ENCODE measurements at regions not wholly inside any gene's neighbourhood (a gene's known extent, or its start where the extent isn't known, plus 50 kb on each side); places are given as distances from the start of the nearest gene placed in this dataset.

- Histone ChIP-seq H4K20me1 (ENCODE audit: insufficient read depth, low read length) (no peaks in the 10 kb centered on the region), H3K4me1 (ENCODE audit: insufficient read depth, low read length) (no peaks in the 10 kb centered on the region), H3K9ac (ENCODE audit: low read depth, low read length) (no peak overlapping the region), H3K27ac (ENCODE audit: low read length) (no peak overlapping the region), H3K4me2 (ENCODE audit: insufficient read depth, low read length) (no peak overlapping the region), H3K27me3 (ENCODE audit: insufficient read depth, low read length, poor library complexity) (no peaks in the 10 kb centered on the region), H2AFZ (ENCODE audit: low read depth, low read length) (no peak overlapping the region), H3K4me3 (ENCODE audit: low read depth in 1 of 2, low read length in 2 of 2) (no peak overlapping the region), H3K9me3 (ENCODE audit: insufficient read depth, low read length, severe bottlenecking) (no peaks in the 10 kb centered on the region), H3K79me2 (ENCODE audit: insufficient read depth, low read length) (no peaks in the 10 kb centered on the region), H3K36me3 (ENCODE audit: insufficient read depth, low read length) (no peaks in the 10 kb centered on the region)
- DNase-seq = no peak
- ATAC-seq (ENCODE audit: insufficient read depth, low read depth) = no peak
- TF ChIP-seq EZH2 (IDR thresholded peaks at IDR 0.05; ENCODE audit: borderline replicate concordance, low read depth, low read length, severe bottlenecking) (no peak), CTCF (IDR thresholded peaks at IDR 0.05; ENCODE audit: borderline replicate concordance, extremely low read depth, low read length, poor library complexity, severe bottlenecking) (no peak)
Measured at GRCh38 chr1:73161418-73161817, 879.1 kb upstream of the NEGR1 start.

- ATAC-seq (ENCODE audit: insufficient read depth, low read depth) = no peak
- Histone ChIP-seq H2AFZ (ENCODE audit: low read depth, low read length) (0 out of 2 replicates have a peak overlapping the region, but pooled peaks have one; percentile 11), H3K4me2 (ENCODE audit: insufficient read depth, low read length) (no peak overlapping the region), H3K27me3 (ENCODE audit: insufficient read depth, low read length, poor library complexity) (no peaks in the 10 kb centered on the region), H3K27ac (ENCODE audit: low read length) (no peak overlapping the region), H4K20me1 (ENCODE audit: insufficient read depth, low read length) (no peaks in the 10 kb centered on the region), H3K36me3 (ENCODE audit: insufficient read depth, low read length) (no peaks in the 10 kb centered on the region), H3K9me3 (ENCODE audit: insufficient read depth, low read length, severe bottlenecking) (no peaks in the 10 kb centered on the region), H3K79me2 (ENCODE audit: insufficient read depth, low read length) (no peaks in the 10 kb centered on the region), H3K9ac (ENCODE audit: low read depth, low read length) (no peak overlapping the region), H3K4me3 (ENCODE audit: low read depth in 1 of 2, low read length in 2 of 2) (no peak overlapping the region), H3K4me1 (ENCODE audit: insufficient read depth, low read length) (no peaks in the 10 kb centered on the region)
- TF ChIP-seq CTCF (IDR thresholded peaks at IDR 0.05; ENCODE audit: borderline replicate concordance, extremely low read depth, low read length, poor library complexity, severe bottlenecking) = no peak
- no peak for TF ChIP-seq EZH2 (IDR thresholded peaks at IDR 0.05; ENCODE audit: borderline replicate concordance, low read depth, low read length, severe bottlenecking)
- DNase-seq = no peak
Measured at GRCh38 chr1:73160759-73161158, 878.4 kb upstream of the NEGR1 start.

- Histone ChIP-seq H3K9ac (ENCODE audit: low read depth, low read length) (no peak overlapping the region), H3K4me3 (ENCODE audit: low read depth in 1 of 2, low read length in 2 of 2) (no peak overlapping the region), H3K79me2 (ENCODE audit: insufficient read depth, low read length) (no peaks in the 10 kb centered on the region), H3K27ac (ENCODE audit: low read length) (no peak overlapping the region), H3K4me2 (ENCODE audit: insufficient read depth, low read length) (no peak overlapping the region), H4K20me1 (ENCODE audit: insufficient read depth, low read length) (no peaks in the 10 kb centered on the region), H3K27me3 (ENCODE audit: insufficient read depth, low read length, poor library complexity) (no peaks in the 10 kb centered on the region), H3K36me3 (ENCODE audit: insufficient read depth, low read length) (no peaks in the 10 kb centered on the region), H3K4me1 (ENCODE audit: insufficient read depth, low read length) (no peaks in the 10 kb centered on the region), H2AFZ (ENCODE audit: low read depth, low read length) (no peak overlapping the region), H3K9me3 (ENCODE audit: insufficient read depth, low read length, severe bottlenecking) (no peaks in the 10 kb centered on the region)
- ATAC-seq (ENCODE audit: insufficient read depth, low read depth) = no peak
- DNase-seq = no peak
- TF ChIP-seq CTCF (IDR thresholded peaks at IDR 0.05; ENCODE audit: borderline replicate concordance, extremely low read depth, low read length, poor library complexity, severe bottlenecking) = no peak
- TF ChIP-seq EZH2 (IDR thresholded peaks at IDR 0.05; ENCODE audit: borderline replicate concordance, low read depth, low read length, severe bottlenecking) = no peak
Measured at GRCh38 chr1:73144311-73144710, 862.0 kb upstream of the NEGR1 start.

- Histone ChIP-seq H3K9me3 (ENCODE audit: insufficient read depth, low read length, severe bottlenecking) (no peaks in the 10 kb centered on the region), H3K9ac (ENCODE audit: low read depth, low read length) (no peak overlapping the region), H2AFZ (ENCODE audit: low read depth, low read length) (no peak overlapping the region), H4K20me1 (ENCODE audit: insufficient read depth, low read length) (no peaks in the 10 kb centered on the region), H3K4me2 (ENCODE audit: insufficient read depth, low read length) (no peak overlapping the region), H3K27ac (ENCODE audit: low read length) (no peak overlapping the region), H3K4me3 (ENCODE audit: low read depth in 1 of 2, low read length in 2 of 2) (no peak overlapping the region), H3K4me1 (ENCODE audit: insufficient read depth, low read length) (no peaks in the 10 kb centered on the region), H3K79me2 (ENCODE audit: insufficient read depth, low read length) (no peaks in the 10 kb centered on the region), H3K36me3 (ENCODE audit: insufficient read depth, low read length) (no peaks in the 10 kb centered on the region), H3K27me3 (ENCODE audit: insufficient read depth, low read length, poor library complexity) (no peaks in the 10 kb centered on the region)
- ATAC-seq (ENCODE audit: insufficient read depth, low read depth) = no peak
- DNase-seq = no peak
- TF ChIP-seq CTCF (IDR thresholded peaks at IDR 0.05; ENCODE audit: borderline replicate concordance, extremely low read depth, low read length, poor library complexity, severe bottlenecking) = no peak
- TF ChIP-seq EZH2 (IDR thresholded peaks at IDR 0.05; ENCODE audit: borderline replicate concordance, low read depth, low read length, severe bottlenecking) = no peak
Measured at GRCh38 chr1:73136975-73137374, 854.6 kb upstream of the NEGR1 start.
